Muscle layer of colon (tissue), 2 donors: ENCODE measurements at regions not wholly inside any gene's neighbourhood (a gene's known extent, or its start where the extent isn't known, plus 50 kb on each side); places are given as distances from the start of the nearest gene placed in this dataset.

Experiments
- H3K27ac ChIP-seq: one replicate; pipeline ENCODE4 v1.7.0; 2013; ENCODE audit warnings: low read depth, mild to moderate bottlenecking, low read length, moderate library complexity
- H3K27me3 ChIP-seq, 2 donors: one replicate each; pipeline ENCODE4 v1.7.0; 2013; ENCODE audit warnings: low read length in 2 of 2, mild to moderate bottlenecking in 2 of 2; ENCODE audit not compliant: insufficient read depth in 2 of 2, control insufficient read depth in 1 of 2
- H3K36me3 ChIP-seq: one replicate; pipeline ENCODE4 v1.7.0; 2013; ENCODE audit warnings: mild to moderate bottlenecking, low read length; ENCODE audit not compliant: insufficient read depth
- H3K4me1 ChIP-seq: one replicate; pipeline ENCODE4 v1.7.0; 2013; ENCODE audit warnings: mild to moderate bottlenecking, low read length; ENCODE audit not compliant: insufficient read depth
- H3K4me3 ChIP-seq, 2 donors: one replicate each; pipeline ENCODE4 v1.7.0; 2013; ENCODE audit warnings: low read length in 2 of 2, low read depth in 1 of 2, mild to moderate bottlenecking in 1 of 2, moderate library complexity in 1 of 2
- H3K9ac ChIP-seq: one replicate; pipeline ENCODE4 v1.7.0; 2013; ENCODE audit warnings: low read length
- H3K9me3 ChIP-seq: one replicate; pipeline ENCODE4 v1.7.0; 2013; ENCODE audit warnings: mild to moderate bottlenecking, low read length
- donor health status: abdominal sarcoma.
- donor health status: Adenocarcinoma of cecum.

- Histone ChIP-seq H3K4me3 (no peak overlapping the region), H3K9me3 (no peaks in the 10 kb centered on the region), H3K9ac (no peak overlapping the region), H3K36me3 (no peaks in the 10 kb centered on the region), H3K27me3 (no peaks in the 10 kb centered on the region), H3K27ac (no peak overlapping the region), H3K4me1 (no peaks in the 10 kb centered on the region)
These were observed 820.2 kb upstream of the CELF2 start for GRCh38 chr10:10197423-10197822.

DNA sequence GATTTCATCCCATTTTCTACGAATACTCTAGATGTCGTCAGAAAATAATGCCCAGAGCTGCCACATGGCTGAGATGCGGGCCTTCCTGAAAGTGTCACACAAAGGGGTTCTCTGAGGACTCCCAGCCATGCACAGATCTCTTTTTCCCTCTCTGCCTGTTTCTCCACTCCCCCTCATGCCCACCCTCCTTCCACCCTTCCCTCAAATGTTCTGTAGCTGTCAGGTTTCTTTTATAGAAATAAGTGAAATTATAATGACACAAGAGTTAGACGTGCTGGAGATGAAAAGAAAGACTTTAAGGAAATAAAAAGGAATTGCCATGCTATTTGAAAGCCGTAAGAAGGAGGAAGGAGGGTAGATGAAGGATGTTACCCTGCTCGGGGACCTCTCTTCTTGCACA is 819.3 kb upstream of the CELF2 start:
- Histone ChIP-seq H3K4me1 (no peaks in the 10 kb centered on the region), H3K9me3 (no peaks in the 10 kb centered on the region), H3K4me3 (no peak overlapping the region), H3K36me3 (no peaks in the 10 kb centered on the region), H3K27me3 (no peaks in the 10 kb centered on the region), H3K27ac (no peak overlapping the region), H3K9ac (no peak overlapping the region)

DNA sequence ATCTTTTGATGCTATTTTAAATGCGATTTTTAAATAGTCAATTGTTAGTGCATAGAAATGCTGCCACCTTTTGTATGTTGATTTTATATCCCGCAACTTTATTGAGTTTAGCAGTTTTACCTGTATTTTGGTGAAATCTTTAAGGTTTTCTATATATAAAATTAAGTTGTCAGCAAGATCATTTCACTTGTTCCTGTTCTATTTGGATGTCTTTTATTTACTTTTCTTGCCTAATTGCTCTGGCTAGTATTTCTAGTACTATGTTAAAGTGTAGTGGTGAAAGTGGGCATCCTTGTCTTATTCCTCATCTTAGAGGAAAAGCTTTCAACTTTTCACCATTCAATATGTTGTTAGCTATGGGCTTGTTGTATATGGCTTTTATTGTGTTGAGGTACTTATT is 813.3 kb upstream of the CELF2 start:
- no peak overlapping the region for H3K9ac ChIP-seq
- no peak overlapping the region for H3K27ac ChIP-seq
- H3K36me3 ChIP-seq, result no peaks in the 10 kb centered on the region
- H3K4me3 ChIP-seq, result no peak overlapping the region
- H3K9me3 ChIP-seq, result no peaks in the 10 kb centered on the region
- H3K27me3 ChIP-seq, result no peaks in the 10 kb centered on the region
- no peaks in the 10 kb centered on the region for H3K4me1 ChIP-seq

- no peak overlapping the region for H3K27ac ChIP-seq
- no peaks in the 10 kb centered on the region for H3K4me1 ChIP-seq
- no peak overlapping the region for H3K4me3 ChIP-seq
- H3K9me3 ChIP-seq, result no peaks in the 10 kb centered on the region
- no peaks in the 10 kb centered on the region for H3K27me3 ChIP-seq
- no peaks in the 10 kb centered on the region for H3K36me3 ChIP-seq
- no peak overlapping the region for H3K9ac ChIP-seq
These were observed 811.8 kb upstream of the CELF2 start for GRCh38 chr10:10205906-10206305.

DNA sequence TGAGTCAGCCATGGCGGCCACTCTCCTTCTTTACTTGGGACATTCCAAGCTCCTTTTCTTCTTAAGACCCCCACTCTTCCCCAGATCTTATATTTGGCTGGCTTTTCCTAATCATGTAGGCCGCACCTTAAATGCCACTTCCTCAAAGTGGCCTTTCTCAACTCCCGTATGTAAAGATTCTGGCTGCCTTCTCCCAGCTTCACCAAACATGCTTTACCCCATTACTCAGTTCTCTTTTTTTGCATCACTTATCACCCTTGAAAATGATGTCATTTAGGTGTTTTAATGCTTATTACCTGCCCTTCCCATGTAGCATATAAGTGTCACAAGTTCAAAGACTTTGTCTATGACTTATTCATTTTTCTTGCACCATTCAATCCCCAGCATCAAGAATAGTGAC is 810.1 kb upstream of the CELF2 start:
- H3K9ac ChIP-seq, result no peak overlapping the region
- H3K4me1 ChIP-seq, result no peaks in the 10 kb centered on the region
- no peaks in the 10 kb centered on the region for H3K9me3 ChIP-seq
- H3K4me3 ChIP-seq, result no peak overlapping the region
- no peaks in the 10 kb centered on the region for H3K27me3 ChIP-seq
- no peaks in the 10 kb centered on the region for H3K36me3 ChIP-seq
- H3K27ac ChIP-seq, result no peak overlapping the region

DNA sequence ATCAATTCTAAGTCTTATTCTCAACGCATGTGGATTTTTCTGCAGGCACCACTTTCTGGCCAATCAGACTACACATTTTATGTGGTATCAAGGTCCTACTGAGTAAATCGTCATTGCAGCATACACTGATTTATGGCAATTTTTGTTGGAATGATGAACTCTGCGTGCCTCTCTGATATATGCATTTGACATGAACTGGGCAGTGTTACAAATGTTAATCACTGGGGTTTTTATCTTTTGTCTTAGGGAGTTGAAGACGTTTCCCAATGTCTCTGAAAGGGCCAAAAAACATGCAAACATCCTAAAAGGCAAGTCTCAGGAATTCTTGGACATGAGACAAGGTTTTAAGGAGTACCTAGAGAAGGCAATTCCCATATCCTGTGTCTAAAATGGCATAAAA is 809.5 kb upstream of the CELF2 start:
- Histone ChIP-seq H3K27ac (no peak overlapping the region), H3K9me3 (no peaks in the 10 kb centered on the region), H3K4me1 (no peaks in the 10 kb centered on the region), H3K27me3 (no peaks in the 10 kb centered on the region), H3K9ac (no peak overlapping the region), H3K36me3 (no peaks in the 10 kb centered on the region), H3K4me3 (no peak overlapping the region)

- H3K27ac ChIP-seq, result no peak overlapping the region
- no peak overlapping the region for H3K9ac ChIP-seq
- no peaks in the 10 kb centered on the region for H3K27me3 ChIP-seq
- H3K9me3 ChIP-seq, result no peaks in the 10 kb centered on the region
- H3K4me3 ChIP-seq, result no peak overlapping the region
- H3K36me3 ChIP-seq, result no peaks in the 10 kb centered on the region
- H3K4me1 ChIP-seq, result no peaks in the 10 kb centered on the region
These were observed 808.5 kb upstream of the CELF2 start for GRCh38 chr10:10209167-10209566.

DNA sequence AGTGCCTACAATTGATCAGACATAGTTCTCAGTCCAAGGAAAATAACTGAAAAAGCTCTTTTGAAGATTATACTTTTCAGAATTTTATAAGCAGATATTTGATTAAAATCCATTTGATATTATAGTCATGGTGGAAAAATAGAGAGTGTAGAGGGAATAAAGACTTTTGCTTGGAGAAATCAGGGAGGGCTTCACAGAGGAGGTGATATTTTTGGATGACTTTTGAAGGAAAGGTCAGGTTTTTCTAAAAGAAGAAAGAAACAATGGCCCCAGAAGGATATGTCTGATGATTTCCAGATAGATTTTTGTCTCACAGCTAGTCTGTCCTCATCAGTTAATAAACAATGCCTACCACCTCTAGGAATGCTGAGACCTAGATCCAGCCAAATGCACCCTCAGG is 806.3 kb upstream of the CELF2 start:
- Histone ChIP-seq H3K9me3 (no peaks in the 10 kb centered on the region), H3K4me3 (no peak overlapping the region), H3K27ac (no peak overlapping the region), H3K9ac (no peak overlapping the region), H3K27me3 (no peaks in the 10 kb centered on the region), H3K4me1 (no peaks in the 10 kb centered on the region), H3K36me3 (no peaks in the 10 kb centered on the region)

- Histone ChIP-seq H3K27ac (no peak overlapping the region), H3K4me1 (no peaks in the 10 kb centered on the region), H3K4me3 (no peak overlapping the region), H3K9ac (no peak overlapping the region), H3K9me3 (no peaks in the 10 kb centered on the region), H3K36me3 (no peaks in the 10 kb centered on the region), H3K27me3 (no peaks in the 10 kb centered on the region)
These were observed 804.4 kb upstream of the CELF2 start for GRCh38 chr10:10213237-10213636.

GRCh38 chr10:10222304-10222841 is 795.3 kb upstream of the CELF2 start:
- Histone ChIP-seq H3K36me3 (no peaks in the 10 kb centered on the region), H3K4me3 (no peak overlapping the region), H3K9ac (no peak overlapping the region), H3K4me1 (no peaks in the 10 kb centered on the region), H3K27me3 (no peaks in the 10 kb centered on the region), H3K27ac (no peak overlapping the region), H3K9me3 (no peaks in the 10 kb centered on the region)

- Histone ChIP-seq H3K27ac (no peak overlapping the region), H3K9me3 (no peaks in the 10 kb centered on the region), H3K36me3 (no peaks in the 10 kb centered on the region), H3K9ac (no peak overlapping the region), H3K4me1 (no peaks in the 10 kb centered on the region), H3K4me3 (no peak overlapping the region), H3K27me3 (no peaks in the 10 kb centered on the region)
These were observed 794.5 kb upstream of the CELF2 start for GRCh38 chr10:10223131-10223530.

- Histone ChIP-seq H3K27ac (no peak overlapping the region), H3K36me3 (no peaks in the 10 kb centered on the region), H3K4me3 (no peak overlapping the region), H3K4me1 (no peaks in the 10 kb centered on the region), H3K9ac (no peak overlapping the region), H3K9me3 (no peaks in the 10 kb centered on the region), H3K27me3 (no peaks in the 10 kb centered on the region)
These were observed 792.5 kb upstream of the CELF2 start for GRCh38 chr10:10225136-10225676.
